H54 (cell line): ENCODE measurements at regions not wholly inside any gene's neighbourhood (a gene's known extent, or its start where the extent isn't known, plus 50 kb on each side); places are given as distances from the start of the nearest gene placed in this dataset.

Experiments used
- DNase-seq: peaks from one replicate; pipeline ENCODE4 v3.0.0; 2011; ENCODE audit warnings: low spot score, mixed read lengths; ENCODE audit not compliant: insufficient read length
- FAIRE-seq: peaks from 3 replicates; lab custom pipeline; 2011; peaks lifted over from hg19 to GRCh38; lab: Jason Lieb, UNC
- POLR2A ChIP-seq: IDR thresholded peaks from 2 replicates; pipeline ENCODE4 v1.6.1; 2011; ENCODE audit warnings: low read depth, mild to moderate bottlenecking, low read length

DNA sequence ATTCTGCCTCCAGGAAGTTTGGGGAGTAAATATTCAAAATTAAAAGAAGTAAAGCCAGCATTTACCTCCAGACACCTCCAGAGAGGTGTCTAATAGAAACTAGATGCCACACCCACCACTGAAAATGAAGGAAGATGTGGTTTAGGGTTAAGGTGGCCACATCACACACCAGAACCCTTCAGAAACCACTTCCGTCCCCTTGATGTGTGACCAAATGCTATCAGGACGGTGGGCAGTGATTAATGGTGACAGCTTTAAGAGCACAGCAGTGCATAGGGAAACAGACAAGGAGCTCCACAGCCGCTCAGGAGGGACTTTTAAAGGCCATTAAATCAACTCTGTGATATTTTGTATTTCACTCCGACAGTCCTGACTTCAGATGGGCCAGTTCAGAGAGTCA, 295.2 kb downstream of the BRINP1 start:
- DNase-seq, result no peak
- no peak for FAIRE-seq
- TF ChIP-seq POLR2A, result no peak

- no peak for FAIRE-seq
- TF ChIP-seq POLR2A, result no peak
- DNase-seq, result no peak
Measured at GRCh38 chr9:119078015-119078414, 291.2 kb downstream of the BRINP1 start.

- DNase-seq (no peak), FAIRE-seq (no peak)
- no peak for TF ChIP-seq POLR2A
Measured at GRCh38 chr9:119083673-119084072, 285.6 kb downstream of the BRINP1 start.

- TF ChIP-seq POLR2A, result no peak
- no peak for DNase-seq
- FAIRE-seq, result no peak
Measured at GRCh38 chr9:119086590-119086989, 282.6 kb downstream of the BRINP1 start.

GRCh38 chr9:119088002-119088547, 281.2 kb downstream of the BRINP1 start:
- DNase-seq, result no peak
- no peak for TF ChIP-seq POLR2A

GRCh38 chr9:119091074-119091473, 278.2 kb downstream of the BRINP1 start:
- no peak for FAIRE-seq
- no peak for TF ChIP-seq POLR2A

More at GRCh38 chr9:119088002-119088547, 281.2 kb downstream of the BRINP1 start:
- FAIRE-seq, result no peak

DNA sequence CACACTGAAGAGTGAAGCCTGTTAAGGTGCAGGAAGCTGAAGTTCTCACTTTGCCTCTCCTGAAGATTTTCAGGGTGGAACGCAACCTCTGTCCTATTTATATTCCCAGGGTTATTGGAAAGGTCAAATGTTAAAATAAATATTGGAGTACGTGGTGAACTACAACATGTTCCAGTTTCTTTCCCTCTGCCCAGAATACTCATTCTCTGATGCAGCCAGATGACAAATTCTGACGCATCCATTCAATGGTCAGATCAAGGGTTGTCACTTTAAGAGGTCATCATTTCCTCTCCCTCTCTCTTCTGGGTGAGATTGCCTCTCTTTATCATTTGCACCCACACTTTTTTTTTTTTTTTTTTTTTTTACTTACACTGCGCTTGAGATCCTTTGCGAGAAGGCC, 277.1 kb downstream of the BRINP1 start:
- TF ChIP-seq POLR2A, result no peak
- no peak for FAIRE-seq
- no peak for DNase-seq

More at GRCh38 chr9:119091074-119091473, 278.2 kb downstream of the BRINP1 start:
- no peak for DNase-seq

DNA sequence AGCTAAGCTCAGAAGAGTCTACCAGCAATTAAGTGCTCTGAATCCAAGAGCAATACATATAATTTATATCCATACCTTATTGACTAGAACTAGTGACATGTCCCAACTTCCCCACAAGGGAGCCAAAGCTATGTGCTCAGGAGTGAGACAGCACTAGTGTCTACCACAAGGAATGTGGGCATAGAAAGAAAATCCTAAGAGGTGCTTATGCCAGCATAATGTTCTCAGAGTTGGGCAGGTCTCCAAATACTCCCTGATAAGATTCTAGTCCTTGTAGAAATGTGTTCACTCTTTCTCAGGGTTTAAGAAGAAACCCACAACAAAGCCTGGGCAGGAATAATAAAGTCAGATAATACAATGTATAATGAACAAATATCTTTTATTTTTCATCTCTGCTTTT, 275.1 kb downstream of the BRINP1 start:
- DNase-seq, result no peak
- TF ChIP-seq POLR2A, result no peak
- FAIRE-seq, result no peak

DNA sequence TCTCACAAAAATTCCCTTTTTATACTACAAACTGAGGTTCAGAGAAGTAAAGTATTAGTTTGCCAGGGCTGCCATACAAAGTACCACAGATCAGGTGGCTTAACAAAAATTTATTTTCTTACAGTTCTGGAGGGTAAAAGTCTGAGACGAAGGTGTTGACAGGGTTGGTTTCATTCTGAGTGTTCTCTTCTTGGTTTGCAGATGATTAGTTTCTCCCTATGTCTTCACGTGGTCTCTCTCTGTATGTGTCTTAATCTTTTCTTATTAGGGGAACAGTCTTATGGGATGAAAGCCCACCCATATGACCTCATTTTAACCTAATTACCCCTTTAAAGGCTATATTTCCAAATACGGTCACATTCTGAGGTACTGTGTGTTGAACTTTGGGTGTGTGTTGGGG, 274.2 kb downstream of the BRINP1 start:
- no peak for DNase-seq
- FAIRE-seq, result no peak

DNA sequence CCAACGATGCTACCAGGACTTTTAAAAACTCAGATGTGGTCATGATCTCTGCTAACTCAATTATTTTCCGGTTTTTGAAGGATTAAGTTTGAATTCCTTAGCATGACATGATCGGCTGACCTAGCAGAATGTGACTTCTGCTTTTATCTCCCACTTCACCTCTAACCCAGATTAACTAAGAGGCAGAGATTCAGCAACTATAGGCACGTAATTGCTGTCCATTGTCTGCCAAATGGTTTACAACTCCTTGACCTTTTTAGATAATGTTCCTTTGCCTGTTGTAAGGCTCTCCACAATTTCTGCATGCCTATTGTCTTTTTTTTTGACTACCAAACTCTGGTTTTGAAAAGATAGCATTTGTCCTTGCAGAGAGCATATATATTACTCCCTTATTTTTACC, 268.2 kb downstream of the BRINP1 start:
- TF ChIP-seq POLR2A, result no peak
- no peak for DNase-seq
- peak; percentile 43 for FAIRE-seq

More for the DNA sequence above, 274.2 kb downstream of the BRINP1 start:
- TF ChIP-seq POLR2A, result no peak

DNA sequence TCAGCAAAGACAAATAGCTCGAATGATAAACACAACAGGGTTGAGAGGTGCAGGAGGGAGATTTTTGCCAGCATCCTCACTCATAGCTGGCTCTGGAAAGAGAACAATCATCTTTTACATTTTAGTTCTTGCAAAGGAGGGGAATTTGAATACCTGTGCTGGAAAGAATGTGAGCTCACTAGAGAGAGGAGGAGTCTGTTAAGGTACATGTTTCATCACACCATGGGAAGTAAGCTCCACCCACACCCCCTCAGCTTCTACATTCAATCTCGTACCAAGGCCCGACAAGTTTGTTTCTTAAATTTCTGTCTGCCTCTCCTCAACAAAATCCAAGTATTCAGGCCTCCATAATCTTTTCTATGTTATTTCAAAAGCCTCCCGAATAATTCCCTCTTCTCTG, 254.6 kb downstream of the BRINP1 start:
- DNase-seq (no peak), FAIRE-seq (no peak)
- TF ChIP-seq POLR2A, result no peak
